Keratinocyte (primary cell): ENCODE measurements at regions not wholly inside any gene's neighbourhood (a gene's known extent, or its start where the extent isn't known, plus 50 kb on each side); places are given as distances from the start of the nearest gene placed in this dataset.

Experiments
- DNase-seq: peaks from one replicate; pipeline ENCODE4 v3.0.0-alpha.2; 2011; ENCODE audit warnings: low read depth, missing footprints, low spot score
- FAIRE-seq: peaks from 2 replicates; lab custom pipeline; 2011; peaks lifted over from hg19 to GRCh38; lab: Jason Lieb, UNC
- H2AFZ ChIP-seq: 2 replicates; pipeline ENCODE4 v1.6.0; 2012; ENCODE audit warnings: low read length, control low read depth, inconsistent platforms; ENCODE audit not compliant: control insufficient read depth
- H3K27ac ChIP-seq: 2 replicates; pipeline ENCODE4 v1.5.1; 2011; ENCODE audit warnings: low read length; ENCODE audit not compliant: control insufficient read depth, insufficient read depth
- H3K27me3 ChIP-seq: 3 replicates; pipeline ENCODE4 v1.6.0; 2011; ENCODE audit warnings: low read length; ENCODE audit not compliant: control insufficient read depth, insufficient read depth; ENCODE audit errors: extremely low read depth
- H3K36me3 ChIP-seq, 2 experiments: 2 replicates in 1 of 2; 3 replicates in 1 of 2; pipeline ENCODE4 v1.5.1; 2011; ENCODE audit warnings: low read length in 2 of 2, mild to moderate bottlenecking in 1 of 2; ENCODE audit not compliant: control insufficient read depth in 2 of 2, insufficient read depth in 2 of 2; ENCODE audit errors: extremely low read depth in 1 of 2
- H3K4me1 ChIP-seq: 3 replicates; pipeline ENCODE4 v1.5.1; 2011; ENCODE audit warnings: low read length; ENCODE audit not compliant: control insufficient read depth, insufficient read depth; ENCODE audit errors: extremely low read depth
- H3K4me2 ChIP-seq: 3 replicates; pipeline ENCODE4 v1.6.0; 2011; ENCODE audit warnings: low read depth, low read length; ENCODE audit not compliant: control insufficient read depth, insufficient read depth; ENCODE audit errors: extremely low read depth
- H3K4me3 ChIP-seq, 3 experiments: fragments of 200-600 bp in 1 of 3; sonication (generic) in 1 of 3; 2 replicates in 2 of 3; 3 replicates in 1 of 3; pipeline ENCODE4 v1.5.1; 2011 to 2016; ENCODE audit warnings: low read length in 3 of 3, mild to moderate bottlenecking in 3 of 3, control low read depth in 2 of 3, inconsistent platforms in 1 of 3, low read depth in 1 of 3, mixed read lengths in 1 of 3, mixed run types in 1 of 3, moderate library complexity in 1 of 3; ENCODE audit not compliant: control insufficient read depth in 2 of 3, insufficient read depth in 2 of 3; ENCODE audit errors: extremely low read depth in 1 of 3
- H3K79me2 ChIP-seq: 2 replicates; pipeline ENCODE4 v1.6.0; 2012; ENCODE audit warnings: low read length; ENCODE audit not compliant: control insufficient read depth, insufficient read depth
- H3K9ac ChIP-seq: 3 replicates; pipeline ENCODE4 v1.6.0; 2011; ENCODE audit warnings: low read length; ENCODE audit not compliant: control insufficient read depth, insufficient read depth; ENCODE audit errors: extremely low read depth
- H3K9me1 ChIP-seq: 3 replicates; pipeline ENCODE4 v1.6.0; 2011; ENCODE audit warnings: low read length; ENCODE audit not compliant: control insufficient read depth, insufficient read depth; ENCODE audit errors: extremely low read depth
- H3K9me3 ChIP-seq: 2 replicates; pipeline ENCODE4 v1.5.1; 2012; ENCODE audit warnings: low read depth, low read length; ENCODE audit not compliant: control insufficient read depth
- H4K20me1 ChIP-seq: 3 replicates; pipeline ENCODE4 v1.6.0; 2011; ENCODE audit warnings: low read length; ENCODE audit not compliant: control insufficient read depth, insufficient read depth; ENCODE audit errors: extremely low read depth
- CTCF ChIP-seq, 3 experiments: IDR thresholded peaks in 1 of 3; conservative IDR thresholded peaks in 1 of 3; optimal IDR thresholded peaks in 1 of 3; 2 replicates in 2 of 3; 3 replicates in 1 of 3; pipeline versions ENCODE3 to v1.5.1; 2011; ENCODE audit warnings: low read length in 3 of 3, mild to moderate bottlenecking in 3 of 3, moderate library complexity in 2 of 3, control low read depth in 1 of 3, inconsistent platforms in 1 of 3; ENCODE audit not compliant: insufficient read depth in 2 of 3; ENCODE audit errors: extremely low read depth in 1 of 3
- EZH2 ChIP-seq: IDR thresholded peaks from one replicate; pipeline ENCODE4 v1.6.1; 2012; ENCODE audit warnings: inconsistent platforms, mild to moderate bottlenecking, low read length, moderate library complexity
- dilution Hi-C: fragments of 300-500 bp; cut with MboI; formaldehyde crosslinking; loops from one replicate; pipeline ENCODE4 v1.7.0; 2020; ENCODE audit warnings: low sequenced_read_pairs; ENCODE audit not compliant: extremely low pct_ligation_motif_present

GRCh38 chr3:191702121-191702520, 241.2 kb downstream of the PYDC2 start:
- TF ChIP-seq CTCF (optimal IDR thresholded peaks at IDR 0.05 in 1 of 3, IDR thresholded peaks at IDR 0.05 in 1 of 3, conservative IDR thresholded peaks at IDR 0.05 in 1 of 3; ENCODE audit: extremely low read depth in 1 of 3, insufficient read depth in 2 of 3, low read length in 3 of 3): no peak
- no peak for TF ChIP-seq EZH2
- dilution Hi-C loops: no loop called here
- no peak for FAIRE-seq

GRCh38 chr3:191707817-191708216, 246.9 kb downstream of the PYDC2 start:
- Histone ChIP-seq H3K4me1 (no peaks in the 10 kb centered on the region), H3K79me2 (no peaks in the 10 kb centered on the region), H3K4me3 (no peak overlapping the region), H3K9me3 (peaks cover 4% of the 10 kb centered on the region), H2AFZ (no peak overlapping the region), H3K9ac (no peak overlapping the region), H3K27ac (no peak overlapping the region), H3K4me2 (no peak overlapping the region), H3K27me3 (no peaks in the 10 kb centered on the region), H3K36me3 (no peaks in the 10 kb centered on the region), H3K9me1 (no peaks in the 10 kb centered on the region), H4K20me1 (no peaks in the 10 kb centered on the region)
- FAIRE-seq: no peak
- TF ChIP-seq CTCF (optimal IDR thresholded peaks at IDR 0.05 in 1 of 3, IDR thresholded peaks at IDR 0.05 in 1 of 3, conservative IDR thresholded peaks at IDR 0.05 in 1 of 3; ENCODE audit: extremely low read depth in 1 of 3, insufficient read depth in 2 of 3, low read length in 3 of 3) (no peak), EZH2 (no peak)
- no peak for DNase-seq
- dilution Hi-C loops: no loop called here

More at GRCh38 chr3:191702121-191702520, 241.2 kb downstream of the PYDC2 start:
- H3K4me3 ChIP-seq: no peak overlapping the region
- no peak overlapping the region for H3K27ac ChIP-seq
- no peak overlapping the region for H3K4me2 ChIP-seq
- no peak overlapping the region for H2AFZ ChIP-seq
- H3K27me3 ChIP-seq: no peaks in the 10 kb centered on the region
- no peaks in the 10 kb centered on the region for H3K9me1 ChIP-seq
- H3K4me1 ChIP-seq: no peaks in the 10 kb centered on the region
- no peak overlapping the region for H3K9ac ChIP-seq
- H4K20me1 ChIP-seq: no peaks in the 10 kb centered on the region
- H3K79me2 ChIP-seq: no peaks in the 10 kb centered on the region
- H3K9me3 ChIP-seq: peaks cover 4% of the 10 kb centered on the region
- no peak for DNase-seq
- no peaks in the 10 kb centered on the region for H3K36me3 ChIP-seq
